Head of caudate nucleus (tissue), 42 donors: ENCODE measurements at regions not wholly inside any gene's neighbourhood (a gene's known extent, or its start where the extent isn't known, plus 50 kb on each side); places are given as distances from the start of the nearest gene placed in this dataset.
A peak's percentile ranks its signal among the peaks of the same experiment; 100 is the strongest.
"Not testable (repeated sequence)": the region's sequence is repeated elsewhere in the genome, so short reads cannot be mapped to it uniquely, and the experiment has no call there.

Experiments
- DNase-seq, 42 donors: peaks; one replicate each; pipeline versions ENCODE4 v3.0.0 to v3.0.0-alpha.2; 2020 to 2021; ENCODE audit warnings: mixed read lengths in 7 of 42
- intact Hi-C: fragments of 100-400 bp; cut with DNase I; formaldehyde crosslinking; loops from one replicate; pipeline ENCODE4 v1.15.0; 2022

DNA sequence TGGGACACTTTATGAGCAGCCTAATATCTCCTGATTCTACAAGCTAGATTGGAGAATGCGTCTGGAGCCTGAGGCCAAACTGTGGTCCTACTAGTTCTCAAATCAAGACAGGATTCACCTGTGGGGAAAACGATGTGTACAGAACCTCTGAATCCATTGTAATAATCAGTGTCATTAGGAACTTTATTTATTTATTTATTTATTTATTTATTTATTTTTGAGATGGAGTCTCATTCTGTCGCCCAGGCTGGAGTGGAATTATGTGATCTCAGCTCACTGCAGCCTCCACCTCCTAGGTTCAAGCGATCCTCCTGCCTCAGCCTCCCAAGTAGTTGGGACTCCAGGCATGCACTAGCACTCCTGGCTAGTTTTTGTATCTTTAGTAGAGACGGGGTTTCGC is 52.6 kb upstream of the KIF26B start:
- intact Hi-C loops, DNase-seq: not testable (repeated sequence)

DNA sequence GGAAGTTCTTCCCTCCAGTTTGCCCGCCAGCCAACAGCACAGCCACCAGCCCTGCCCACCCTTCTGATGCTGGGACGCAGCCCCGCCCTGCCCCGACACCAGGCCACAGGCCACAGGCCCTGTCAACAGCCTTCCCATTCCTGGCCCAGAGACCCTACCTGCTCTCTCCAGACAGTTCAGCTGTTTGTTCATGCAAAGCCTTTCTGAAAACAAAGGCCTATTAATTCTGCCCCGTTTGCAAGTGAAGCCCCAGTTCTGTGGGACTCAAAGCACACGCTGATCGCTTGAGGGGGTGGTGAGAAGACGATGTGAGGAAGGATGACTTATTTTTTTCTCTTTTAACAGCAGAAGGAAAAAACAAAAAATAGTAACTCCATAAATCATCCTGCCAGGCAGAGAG is 55.4 kb upstream of the KIF26B start:
- intact Hi-C loops = no loop called here
- peak in 20 of 42 donors; percentile 10 to 54 (median 24) for DNase-seq

DNA sequence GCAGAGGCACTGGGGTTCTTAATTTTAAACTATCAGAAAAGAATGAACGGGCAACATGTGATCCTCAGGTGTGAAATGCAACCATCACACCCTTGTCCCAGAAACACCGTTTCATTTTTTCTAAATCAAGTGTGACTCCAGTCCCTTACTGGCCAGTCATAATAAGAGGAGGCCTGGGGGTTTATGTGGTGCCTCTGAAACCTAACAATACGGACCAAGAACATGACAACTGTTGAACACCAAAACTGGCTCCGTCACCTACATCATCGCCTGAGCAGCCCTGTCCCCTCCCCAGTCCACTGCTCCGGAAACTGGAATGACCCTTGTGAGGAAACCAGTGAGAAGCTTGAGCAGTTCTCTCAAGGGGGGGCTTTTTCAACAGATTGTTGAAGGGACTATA is 55.9 kb upstream of the KIF26B start:
- DNase-seq = no peak
- intact Hi-C loops = no loop called here

DNA sequence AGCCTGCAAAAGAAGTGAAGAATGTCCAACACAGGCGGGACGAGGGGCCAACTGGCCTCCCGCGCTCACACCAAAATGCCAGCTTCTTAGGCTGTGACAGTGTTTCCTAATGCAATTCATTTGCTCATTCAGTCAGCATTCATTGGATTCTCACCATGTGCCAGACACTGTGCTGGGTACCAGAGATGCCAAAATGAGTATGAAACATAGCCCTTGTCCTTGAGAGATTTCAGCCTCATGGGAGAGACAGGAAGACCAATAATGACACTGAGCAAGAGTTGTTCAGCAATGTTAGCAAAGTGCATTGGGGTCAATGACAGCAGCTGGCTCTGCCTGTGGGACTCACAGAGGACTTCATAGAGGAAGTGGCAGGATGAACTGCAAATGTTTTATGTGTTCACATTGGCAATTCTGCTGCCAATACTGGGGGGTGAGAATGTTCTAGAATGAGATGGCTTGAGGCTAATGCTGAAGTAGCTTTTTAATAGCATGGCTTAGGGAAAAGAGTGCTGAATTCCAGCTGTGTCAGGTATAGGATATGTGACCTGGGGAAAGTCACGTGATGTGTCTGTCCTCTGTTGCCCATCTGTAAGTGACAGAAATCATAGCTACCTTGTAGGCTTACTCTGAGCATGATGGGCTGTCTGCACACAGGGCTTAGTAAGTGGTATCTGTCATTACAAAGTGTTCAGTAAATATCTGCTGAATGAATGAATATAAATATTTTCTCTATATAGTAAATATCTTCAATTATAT is 58.3 kb upstream of the KIF26B start:
- DNase-seq = peak in 22 of 42 donors; percentile 6 to 53 (median 28)
- intact Hi-C loops = no loop called here

DNA sequence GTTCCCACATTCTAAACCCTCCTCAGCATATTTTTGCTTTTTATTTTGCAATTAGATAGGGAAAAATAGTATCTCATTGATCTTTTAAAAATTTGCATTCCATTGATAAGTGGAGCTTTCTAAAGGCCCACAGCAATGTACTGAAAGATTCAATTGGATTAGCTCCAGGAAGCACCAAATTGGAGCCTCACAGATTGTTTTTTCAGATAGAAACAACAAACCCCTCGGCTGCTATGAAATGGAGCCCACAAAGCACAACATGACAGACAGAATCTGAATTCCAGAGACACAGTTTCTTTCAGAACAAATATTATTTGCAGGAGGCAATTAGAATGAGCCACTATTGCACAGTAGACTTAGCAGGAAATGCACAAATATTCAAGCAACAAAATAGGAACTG is 58.9 kb upstream of the KIF26B start:
- no peak for DNase-seq
- intact Hi-C loops = no loop called here

DNA sequence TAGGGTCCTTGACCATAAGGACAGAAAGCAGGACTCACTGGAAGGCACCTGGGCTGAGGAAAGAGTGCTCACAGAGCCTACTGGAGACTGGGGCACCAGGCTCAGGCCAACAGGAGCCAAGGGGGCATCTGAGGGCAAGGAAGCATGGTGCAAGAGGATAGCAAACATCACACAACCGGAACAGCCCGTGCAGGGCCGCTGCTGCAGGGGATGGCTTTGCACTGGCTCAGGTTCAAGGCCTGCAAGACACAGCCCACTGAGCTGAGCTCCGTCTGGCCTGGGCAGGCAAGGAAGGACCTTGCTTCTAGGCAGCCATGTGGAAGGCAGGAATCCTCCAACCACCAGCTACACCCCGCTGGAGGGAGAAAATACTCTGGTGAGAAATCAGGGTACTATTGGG is 59.8 kb upstream of the KIF26B start:
- intact Hi-C loops = no loop called here

DNA sequence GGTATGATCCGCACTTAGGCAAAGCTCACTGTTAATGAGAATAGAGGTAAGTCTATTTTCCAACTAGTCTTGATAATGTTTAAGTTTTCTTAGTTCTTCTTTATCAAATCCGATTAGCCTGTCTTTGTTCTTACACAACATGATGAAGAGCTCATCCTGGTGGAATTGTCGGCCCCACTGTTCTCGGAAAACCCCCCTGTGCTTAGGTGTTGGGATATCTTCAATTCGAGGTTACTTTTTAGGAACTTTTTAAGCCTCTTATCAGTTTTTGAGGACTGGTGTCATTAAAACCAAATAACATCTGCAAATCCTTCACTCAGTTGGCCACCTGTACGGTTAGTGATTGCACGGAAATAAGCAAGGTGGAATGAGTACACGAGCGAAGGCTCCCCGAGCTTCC is 60.7 kb upstream of the KIF26B start:
- DNase-seq = no peak
- intact Hi-C loops = no loop called here

More for the DNA sequence above, 59.8 kb upstream of the KIF26B start:
- no peak for DNase-seq

DNA sequence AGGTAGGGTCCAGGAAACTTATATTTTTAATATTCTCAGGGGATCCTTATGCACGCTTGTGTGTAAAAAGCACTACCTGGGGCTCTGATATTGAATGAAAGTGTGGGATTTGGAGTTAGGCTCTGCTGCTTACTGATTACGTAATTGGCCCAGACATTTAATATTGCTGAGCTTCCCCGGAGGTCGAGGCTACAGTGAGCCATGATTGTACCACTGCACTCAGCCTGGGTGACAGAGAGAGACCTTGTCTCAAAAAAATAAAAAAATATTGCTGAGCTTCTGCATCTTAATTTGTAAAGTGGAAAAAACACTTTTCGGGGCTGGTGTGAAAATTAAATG is 62.2 kb upstream of the KIF26B start:
- intact Hi-C loops = no loop called here
- no peak for DNase-seq

DNA sequence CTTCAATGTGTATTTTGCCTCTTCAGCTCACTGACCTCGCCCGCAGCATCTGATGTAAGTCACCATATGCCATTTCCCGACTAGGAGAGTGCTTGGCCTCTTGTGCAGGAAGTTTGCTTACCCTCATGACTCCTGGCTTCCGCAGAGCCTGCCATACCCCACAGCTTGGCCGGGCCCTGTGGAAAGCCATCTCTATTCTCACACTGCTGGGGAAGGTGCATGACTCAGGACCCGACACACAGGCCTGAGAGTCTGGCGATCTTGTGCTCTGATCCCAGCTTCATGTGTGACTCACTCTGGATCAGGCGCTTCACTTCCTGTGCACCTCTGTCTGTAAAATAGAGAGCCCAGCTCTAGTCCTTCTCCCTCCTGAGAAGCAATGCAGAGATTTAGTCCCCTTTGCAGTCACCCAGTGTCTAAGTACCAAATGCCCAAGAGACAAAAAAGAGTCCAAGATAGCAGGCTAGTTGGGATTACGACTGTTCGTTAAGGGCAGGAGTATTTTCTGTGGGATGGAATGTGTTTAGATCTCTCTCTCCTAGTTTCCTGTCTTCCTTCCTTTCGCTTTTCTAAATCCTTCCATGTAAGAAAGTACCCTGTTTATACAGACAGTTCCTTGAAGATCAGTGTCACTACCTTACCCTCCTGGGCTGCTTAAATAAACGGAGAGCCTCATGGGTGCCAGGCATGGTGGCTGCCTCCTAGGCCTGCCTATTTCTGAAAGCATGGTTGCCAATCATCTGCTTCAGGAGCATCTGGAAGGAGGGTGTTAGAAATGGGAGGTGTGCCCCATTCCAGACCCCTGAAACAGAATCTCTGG is 62.8 kb upstream of the KIF26B start:
- no peak for DNase-seq
- intact Hi-C loops = no loop called here

DNA sequence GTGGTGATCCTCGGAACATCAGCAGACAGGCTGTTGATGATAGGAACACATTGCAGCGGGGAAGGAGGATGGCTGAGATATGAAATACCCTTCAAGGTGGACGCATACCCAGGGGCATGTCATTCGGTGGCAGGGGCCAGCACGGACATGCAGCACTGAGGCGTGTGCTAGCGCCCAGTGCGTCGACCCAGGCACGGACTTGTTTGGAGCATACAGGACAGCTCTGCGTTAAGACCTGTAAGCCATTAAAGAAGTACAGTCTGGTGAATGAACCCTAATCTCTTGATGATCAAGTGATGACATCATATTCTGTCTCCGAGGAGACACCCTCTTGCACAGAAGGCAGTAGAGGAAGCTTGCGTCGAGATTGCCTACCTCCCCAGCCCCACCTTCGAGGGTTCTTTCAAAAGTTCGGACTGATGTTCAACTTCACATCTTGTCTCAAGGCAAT is 63.6 kb upstream of the KIF26B start:
- intact Hi-C loops = no loop called here
- no peak for DNase-seq

DNA sequence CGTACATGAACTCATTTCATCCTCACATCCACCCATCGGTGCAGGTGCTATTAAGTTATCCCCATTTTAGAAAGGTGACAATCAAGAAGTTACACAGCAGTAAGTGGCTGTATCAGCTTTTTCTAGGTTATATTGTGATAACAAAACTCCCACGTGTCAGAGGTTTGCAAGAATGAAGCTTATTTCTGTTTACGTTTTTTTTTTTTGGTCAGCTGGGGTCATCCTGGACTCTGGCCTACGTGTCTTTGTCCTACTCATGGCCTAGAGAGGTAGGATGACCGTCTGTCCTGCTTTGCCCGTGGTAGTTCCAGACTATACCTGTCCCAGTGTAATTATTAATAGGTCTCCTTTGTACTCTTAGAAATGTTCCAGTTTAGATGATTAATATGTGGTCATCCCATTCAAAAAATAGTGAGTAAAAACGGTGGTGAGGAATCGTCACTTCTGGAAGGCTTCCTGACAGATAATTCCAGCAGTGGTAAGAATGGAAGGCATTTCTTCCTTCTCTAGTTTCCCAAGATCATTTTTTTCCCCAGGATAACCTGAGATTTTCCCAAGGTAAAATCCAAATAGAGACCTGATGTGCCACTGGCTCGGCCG is 64.2 kb upstream of the KIF26B start:
- intact Hi-C loops = no loop called here
- DNase-seq = no peak

DNA sequence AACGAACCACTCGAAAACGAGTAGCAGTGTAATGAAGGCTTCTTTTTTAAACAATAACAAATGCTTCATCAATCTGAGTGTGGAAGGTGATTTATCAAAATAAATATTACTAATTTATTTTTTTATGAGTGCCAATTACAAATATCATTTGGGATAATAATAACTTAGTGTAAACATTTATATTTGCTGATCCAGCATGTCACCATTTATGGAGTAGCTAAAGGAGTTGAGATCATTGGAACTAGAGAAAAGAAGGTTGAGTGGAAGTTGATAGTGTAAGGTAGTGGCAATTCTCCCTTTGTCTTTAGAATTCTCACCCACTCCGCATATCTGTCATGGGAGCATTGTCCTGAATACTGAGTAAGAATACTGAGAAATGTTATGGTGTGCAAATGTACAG is 67.1 kb upstream of the KIF26B start:
- DNase-seq = no peak
- intact Hi-C loops = no loop called here

DNA sequence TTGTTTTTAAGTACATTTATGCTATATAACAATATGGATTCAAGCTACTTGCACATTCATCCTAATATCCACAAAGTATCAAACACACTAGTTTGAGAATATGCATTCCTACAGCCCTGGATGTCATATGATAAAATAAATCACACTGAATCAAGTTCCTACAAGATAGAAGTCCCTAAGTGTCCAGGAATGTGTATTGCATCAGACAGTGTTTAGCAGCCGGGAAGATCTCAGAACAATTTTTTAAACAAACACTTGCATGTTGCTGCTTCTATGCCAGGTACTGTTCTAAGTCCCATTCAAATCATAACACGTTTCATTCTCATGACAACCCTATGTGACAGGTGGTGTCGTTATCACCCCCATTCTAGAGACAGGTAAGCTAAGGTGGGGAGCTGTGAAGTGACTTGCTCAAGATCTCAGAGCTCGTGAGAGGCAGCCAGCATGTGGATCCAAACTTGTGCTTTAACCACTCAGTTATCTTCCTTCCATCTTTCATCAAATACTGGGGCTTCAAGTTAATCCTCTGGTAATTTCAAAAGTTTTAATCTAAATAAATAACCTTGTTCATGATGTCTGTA is 68.3 kb upstream of the KIF26B start:
- intact Hi-C loops = no loop called here
- no peak for DNase-seq

DNA sequence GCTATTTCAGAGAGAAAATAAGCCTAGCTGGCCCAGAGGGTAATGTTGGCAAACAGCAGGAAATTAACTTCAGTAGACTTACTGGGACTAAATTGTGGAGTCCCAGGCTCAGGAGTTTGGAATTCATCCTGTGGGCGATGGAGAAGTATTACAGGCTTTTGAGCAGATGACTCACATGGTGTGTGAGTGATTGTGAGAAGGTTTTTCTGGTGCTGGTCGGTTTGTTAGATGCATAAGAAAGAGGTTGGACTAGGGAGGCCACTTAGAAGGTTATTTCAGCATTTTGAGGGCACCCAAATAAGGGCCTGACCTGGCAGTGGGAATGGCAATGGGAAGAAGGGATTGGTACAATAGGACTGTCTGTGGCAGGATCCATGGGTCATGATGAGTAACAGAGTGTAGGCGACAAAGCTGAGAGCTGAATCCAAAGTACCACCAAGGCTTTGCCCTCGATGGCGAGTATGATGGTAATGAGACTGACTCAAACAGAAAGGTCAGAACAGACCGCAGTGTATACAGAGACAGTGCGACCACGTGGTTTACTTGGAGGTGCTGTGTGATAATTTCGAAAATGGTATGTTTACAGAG is 69.2 kb upstream of the KIF26B start:
- DNase-seq = no peak
- intact Hi-C loops = no loop called here

DNA sequence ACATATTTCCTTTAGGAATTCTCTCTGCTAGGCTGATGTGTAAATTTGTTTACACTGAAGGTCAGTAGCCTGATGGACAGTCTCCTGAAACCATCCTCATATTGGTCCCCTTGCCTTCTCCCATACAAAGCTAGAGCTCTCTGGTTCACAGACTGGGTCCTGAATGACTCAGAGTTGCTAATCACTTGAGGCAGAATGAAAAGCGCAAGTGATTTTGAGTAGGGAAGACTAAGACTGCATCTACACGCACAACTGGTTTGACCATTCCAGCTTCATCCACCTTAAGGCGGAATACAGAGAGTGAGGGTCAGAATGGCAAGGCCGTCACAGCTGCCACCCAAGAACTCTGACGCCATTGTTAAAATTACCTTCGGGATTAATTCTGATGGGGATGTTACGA is 70.2 kb upstream of the KIF26B start:
- intact Hi-C loops = no loop called here
- no peak for DNase-seq

DNA sequence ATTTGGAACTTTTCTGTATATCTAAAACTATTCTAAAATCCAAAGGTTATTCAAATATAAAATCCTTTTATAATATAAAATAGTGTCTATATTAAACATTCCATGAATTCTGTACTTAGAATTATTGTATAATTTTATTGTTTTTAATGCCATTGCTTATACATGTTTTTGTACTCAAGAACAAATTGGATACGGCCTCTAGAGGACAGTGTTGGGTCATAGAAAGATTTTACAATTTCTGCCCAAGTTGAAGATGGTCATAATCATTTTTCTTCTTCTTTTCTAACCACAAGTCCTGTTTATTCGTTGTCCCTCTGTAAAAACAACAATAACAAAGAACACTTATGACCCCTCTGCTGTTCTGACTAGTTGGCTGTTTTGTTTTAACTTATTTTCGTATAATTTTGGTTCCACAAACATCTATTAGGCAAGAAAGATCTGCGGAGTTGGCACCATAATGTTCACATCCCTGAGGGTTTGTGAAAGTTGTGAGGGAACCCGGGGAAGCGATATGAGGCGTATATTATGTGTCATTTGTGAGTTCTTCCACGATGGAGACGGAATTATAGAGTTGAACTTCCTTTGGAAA is 75.7 kb upstream of the KIF26B start:
- peak in 1 of 42 donors; percentile 26 for DNase-seq
- intact Hi-C loops = no loop called here

DNA sequence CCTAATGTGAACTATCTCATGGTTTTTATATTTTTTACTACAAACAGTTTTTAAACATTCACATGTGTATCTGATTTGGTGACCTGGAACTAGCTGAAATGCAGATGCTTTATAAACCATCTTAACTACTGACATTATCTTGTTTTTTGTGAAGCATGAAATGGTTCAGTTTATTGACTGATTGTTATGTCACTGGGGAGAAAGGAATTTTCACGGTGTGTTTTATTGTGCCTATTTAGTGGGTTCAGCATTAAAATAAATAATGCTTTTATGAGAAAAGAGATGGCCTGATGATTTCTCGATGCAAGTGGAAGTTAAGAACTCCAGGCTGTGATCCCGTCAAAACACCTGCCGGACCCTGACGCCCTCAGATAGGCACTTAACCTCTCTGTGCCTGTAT is 79.9 kb upstream of the KIF26B start:
- no peak for DNase-seq
- intact Hi-C loops = no loop called here

DNA sequence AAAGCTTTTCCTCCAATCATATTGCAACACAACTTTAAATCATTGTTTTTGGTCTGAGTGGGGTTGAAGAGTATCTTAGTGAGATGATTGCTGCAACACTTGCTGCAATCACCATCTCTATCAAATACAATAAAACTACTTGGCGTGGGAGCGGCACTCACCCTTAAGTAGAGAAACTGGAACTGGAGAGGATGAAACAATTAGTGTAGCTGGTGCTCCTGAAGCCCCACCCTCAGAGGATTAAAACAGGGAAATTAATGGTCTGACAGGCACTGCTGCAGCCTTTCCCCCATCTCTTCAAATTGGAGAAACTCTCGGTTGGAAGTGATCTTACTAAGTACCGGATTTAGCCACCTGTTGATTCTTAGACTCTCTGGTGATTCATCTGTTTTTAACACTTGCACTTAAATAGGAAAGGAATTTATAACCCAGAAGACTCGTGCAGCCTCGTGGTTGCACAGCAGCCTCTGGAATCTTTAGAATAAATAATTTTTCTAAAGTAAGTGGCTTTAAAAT is 80.5 kb upstream of the KIF26B start:
- intact Hi-C loops = no loop called here
- DNase-seq = no peak
